Cardiac muscle cell (in vitro differentiated cells and primary cell): ENCODE measurements at regions not wholly inside any gene's neighbourhood (a gene's known extent, or its start where the extent isn't known, plus 50 kb on each side); places are given as distances from the start of the nearest gene placed in this dataset.

Source experiments
- DNase-seq, 2 donors: peaks; one replicate each; pipeline versions ENCODE4 v3.0.0 to v3.0.0-alpha.2; 2010 to 2017; ENCODE audit warnings: low read depth in 1 of 2, low spot score in 1 of 2
- H3K27ac ChIP-seq: fragments of 200-600 bp; sonication (generic); 2 replicates; pipeline ENCODE4 v1.5.1; 2016
- H3K27me3 ChIP-seq: fragments of 200-600 bp; sonication (generic); 2 replicates; pipeline ENCODE4 v1.6.0; 2016; ENCODE audit warnings: control low read depth
- H3K36me3 ChIP-seq: fragments of 200-600 bp; sonication (generic); 2 replicates; pipeline ENCODE4 v1.5.1; 2016; ENCODE audit warnings: control low read depth
- H3K4me1 ChIP-seq: fragments of 200-600 bp; sonication (generic); 2 replicates; pipeline ENCODE4 v1.8.1; 2017; ENCODE audit warnings: low read depth, mild to moderate bottlenecking, mixed run types
- H3K4me3 ChIP-seq: fragments of 200-600 bp; sonication (generic); 2 replicates; pipeline ENCODE4 v1.5.1; 2016; ENCODE audit warnings: mild to moderate bottlenecking
- H3K9me3 ChIP-seq: fragments of 200-600 bp; sonication (generic); 2 replicates; pipeline ENCODE4 v1.5.1; 2017; ENCODE audit warnings: low read depth, mild to moderate bottlenecking, control low read depth
- CTCF ChIP-seq: IDR thresholded peaks from 2 replicates; pipeline ENCODE4 v1.5.1; 2012; ENCODE audit warnings: low read depth, mild to moderate bottlenecking, low read length

- Histone ChIP-seq H3K9me3 (no peaks in the 10 kb centered on the region), H3K36me3 (no peaks in the 10 kb centered on the region), H3K4me3 (no peak overlapping the region), H3K4me1 (no peaks in the 10 kb centered on the region), H3K27me3 (no peaks in the 10 kb centered on the region), H3K27ac (no peak overlapping the region)
- no peak for DNase-seq
- TF ChIP-seq CTCF, result no peak
Observed at GRCh38 chr10:31118556-31118955, 86.9 kb upstream of the ZNF438 start.

- DNase-seq, result no peak
- Histone ChIP-seq H3K27ac (no peak overlapping the region), H3K4me1 (no peaks in the 10 kb centered on the region), H3K36me3 (no peaks in the 10 kb centered on the region), H3K27me3 (no peaks in the 10 kb centered on the region), H3K4me3 (no peak overlapping the region), H3K9me3 (no peaks in the 10 kb centered on the region)
- no peak for TF ChIP-seq CTCF
Observed at GRCh38 chr10:31120392-31120791, 88.7 kb upstream of the ZNF438 start.

GRCh38 chr10:31120961-31121685 is 89.5 kb upstream of the ZNF438 start:
- no peaks in the 10 kb centered on the region for H3K9me3 ChIP-seq
- H3K4me1 ChIP-seq, result no peaks in the 10 kb centered on the region
- peak in 1 of 2 donors; percentile 45 for DNase-seq
- no peak overlapping the region for H3K4me3 ChIP-seq
- no peak for TF ChIP-seq CTCF
- H3K36me3 ChIP-seq, result no peaks in the 10 kb centered on the region
- H3K27ac ChIP-seq, result no peak overlapping the region
- H3K27me3 ChIP-seq, result no peaks in the 10 kb centered on the region

GRCh38 chr10:31121757-31122577 is 90.3 kb upstream of the ZNF438 start:
- no peak for TF ChIP-seq CTCF
- no peak overlapping the region for H3K27ac ChIP-seq
- H3K4me3 ChIP-seq, result no peak overlapping the region
- H3K9me3 ChIP-seq, result no peaks in the 10 kb centered on the region
- DNase-seq, result no peak
- no peaks in the 10 kb centered on the region for H3K27me3 ChIP-seq
- H3K4me1 ChIP-seq, result no peaks in the 10 kb centered on the region
- no peaks in the 10 kb centered on the region for H3K36me3 ChIP-seq

GRCh38 chr10:31123946-31124345 is 92.3 kb upstream of the ZNF438 start:
- no peak for DNase-seq
- no peak overlapping the region for H3K27ac ChIP-seq
- no peak overlapping the region for H3K4me3 ChIP-seq
- H3K9me3 ChIP-seq, result no peaks in the 10 kb centered on the region
- H3K4me1 ChIP-seq, result no peaks in the 10 kb centered on the region
- no peaks in the 10 kb centered on the region for H3K27me3 ChIP-seq
- TF ChIP-seq CTCF, result no peak
- H3K36me3 ChIP-seq, result no peaks in the 10 kb centered on the region
